HG03135 (cell line): ENCODE measurements at regions not wholly inside any gene's neighbourhood (a gene's known extent, or its start where the extent isn't known, plus 50 kb on each side); places are given as distances from the start of the nearest gene placed in this dataset.

Source experiments
- ATAC-seq: cut with Tn5 transposase; IDR thresholded peaks from one replicate; pipeline ENCODE4 v1.9.1; 2021; ENCODE audit warnings: mild to moderate bottlenecking, moderate library complexity; ENCODE audit not compliant: unreplicated experiment

DNA sequence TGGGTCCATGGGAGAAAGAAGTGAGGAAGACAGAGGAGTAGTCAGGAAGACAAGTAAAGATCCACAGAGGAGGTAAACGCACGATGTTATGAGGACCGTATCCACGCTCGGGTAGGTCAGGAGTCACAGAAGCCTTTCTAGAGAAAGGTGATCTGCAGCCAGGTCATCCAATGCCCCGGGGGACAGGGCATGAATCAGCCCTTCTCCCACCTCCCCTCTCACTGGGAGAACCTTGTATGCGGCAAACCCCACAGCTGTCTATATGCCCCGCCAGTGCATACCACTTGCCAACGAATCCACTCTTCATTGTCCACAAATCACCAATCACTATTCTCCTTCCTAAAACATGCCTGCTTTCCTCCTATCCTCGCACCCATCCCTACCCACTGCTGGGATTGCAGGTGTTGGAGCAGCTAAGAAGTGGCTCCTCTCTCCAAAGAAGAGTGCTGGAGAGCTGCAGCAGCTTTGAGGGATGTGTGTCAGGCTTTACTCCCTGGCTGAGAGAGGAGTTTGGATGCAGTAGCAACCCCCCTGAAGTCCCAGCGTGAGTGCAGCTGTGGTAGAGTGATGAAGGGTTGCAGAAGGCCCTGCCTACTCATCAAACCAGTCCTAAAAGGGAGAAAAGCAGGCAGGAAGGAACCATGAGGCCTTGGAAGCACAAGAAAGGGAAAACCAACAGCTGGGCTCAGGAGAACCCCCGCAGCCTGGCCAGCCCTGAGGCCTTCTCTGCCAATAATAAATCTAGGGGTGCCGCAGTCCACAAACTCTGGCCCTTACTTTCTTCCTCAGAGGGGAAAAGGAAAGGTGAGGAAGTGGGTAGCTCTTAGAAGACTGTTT, 102.2 kb upstream of the GADD45A start:
- ATAC-seq, result no peak

DNA sequence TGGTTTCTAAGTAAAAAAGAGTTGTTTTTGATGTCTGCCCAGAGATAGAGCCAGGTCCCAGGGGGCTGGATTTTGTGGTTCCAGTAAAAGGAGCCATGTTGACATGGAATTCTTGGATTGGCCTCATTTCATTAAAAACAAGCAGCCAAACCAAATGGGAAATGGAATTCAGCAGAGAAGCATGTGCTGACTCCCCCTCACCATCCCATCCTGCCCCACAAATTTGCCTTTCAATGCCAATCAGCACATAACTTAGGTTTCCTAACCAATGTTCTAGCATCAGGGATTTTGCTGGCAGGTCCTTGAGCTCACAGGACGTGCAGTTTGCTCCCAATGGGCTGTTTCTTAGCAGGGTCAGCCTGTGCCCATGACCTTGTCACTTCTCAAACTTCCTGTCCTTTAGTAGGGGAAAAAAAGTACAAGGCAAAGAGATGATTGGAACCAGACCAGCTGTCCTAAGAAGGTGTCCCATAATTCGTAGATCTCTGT, 101.5 kb upstream of the GADD45A start:
- ATAC-seq, result no peak

DNA sequence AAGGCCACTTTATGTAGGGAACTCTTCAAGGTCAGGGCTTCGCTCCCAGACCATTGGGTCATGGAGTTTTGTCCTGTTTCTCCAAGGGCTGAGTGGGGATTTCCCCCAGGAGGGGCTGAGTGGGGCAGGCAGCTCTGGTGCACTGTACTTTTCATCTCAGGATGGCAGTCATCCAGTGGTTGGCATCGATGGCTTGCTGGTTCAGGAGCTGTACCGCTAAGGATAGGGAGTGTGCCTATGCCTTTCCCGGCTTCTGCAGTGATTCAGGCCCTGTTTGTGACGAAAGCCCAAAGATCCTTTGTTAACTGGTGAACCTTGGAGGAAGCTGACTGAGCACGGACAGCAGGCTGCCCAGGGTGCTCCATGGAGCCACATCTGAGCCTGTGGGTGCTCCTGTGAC, 100.1 kb upstream of the GADD45A start:
- no peak for ATAC-seq

DNA sequence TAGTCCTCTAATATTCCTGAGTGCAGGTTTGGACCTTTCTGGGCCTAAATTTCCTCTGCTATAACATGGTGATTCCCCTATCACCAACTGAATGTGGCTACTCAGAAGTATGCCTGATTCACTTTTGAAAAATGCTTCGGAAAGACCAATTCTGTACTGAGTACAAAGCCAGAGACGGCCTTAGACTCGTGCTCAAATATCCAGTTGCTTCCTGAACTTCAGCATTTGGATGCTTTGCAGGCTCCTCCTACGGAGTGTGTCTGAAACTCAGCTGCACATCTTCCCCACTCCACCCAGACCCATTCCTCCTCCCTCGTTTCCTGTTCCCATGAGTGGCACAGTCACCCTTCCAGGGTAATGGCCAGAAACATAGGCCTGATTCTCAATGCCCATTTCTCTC, 98.4 kb upstream of the GADD45A start:
- no peak for ATAC-seq

DNA sequence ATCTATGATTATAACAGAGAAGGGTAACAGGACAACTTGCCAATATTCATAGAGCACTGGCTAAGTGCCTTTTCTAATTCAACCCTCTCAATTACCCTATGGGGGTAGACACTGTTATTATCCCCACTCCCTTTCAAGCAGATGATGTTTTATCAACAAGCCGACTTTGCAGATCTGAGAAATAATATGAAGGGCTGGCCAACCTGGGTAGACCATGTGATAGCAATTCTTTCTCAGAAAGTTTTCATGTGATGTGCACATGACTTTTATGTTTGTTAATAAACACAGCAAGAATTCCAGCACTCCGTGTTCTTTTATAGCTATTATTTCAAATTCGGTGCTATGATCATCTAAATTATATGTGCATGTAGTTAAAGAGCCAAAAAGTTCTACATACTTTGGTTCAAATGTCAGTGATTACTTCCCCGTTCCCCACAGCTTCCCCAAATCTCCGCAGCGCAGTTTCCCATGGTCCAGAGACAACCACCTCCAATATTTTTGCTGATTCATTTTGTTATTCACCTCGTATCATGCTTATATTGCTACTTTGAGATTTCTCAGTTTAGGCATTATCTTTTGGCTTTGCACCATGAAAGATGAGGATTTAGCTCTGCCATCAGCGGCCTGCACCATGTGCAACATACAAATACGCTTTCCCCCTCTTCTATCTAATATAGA, 96.7 kb upstream of the GADD45A start:
- no peak for ATAC-seq

DNA sequence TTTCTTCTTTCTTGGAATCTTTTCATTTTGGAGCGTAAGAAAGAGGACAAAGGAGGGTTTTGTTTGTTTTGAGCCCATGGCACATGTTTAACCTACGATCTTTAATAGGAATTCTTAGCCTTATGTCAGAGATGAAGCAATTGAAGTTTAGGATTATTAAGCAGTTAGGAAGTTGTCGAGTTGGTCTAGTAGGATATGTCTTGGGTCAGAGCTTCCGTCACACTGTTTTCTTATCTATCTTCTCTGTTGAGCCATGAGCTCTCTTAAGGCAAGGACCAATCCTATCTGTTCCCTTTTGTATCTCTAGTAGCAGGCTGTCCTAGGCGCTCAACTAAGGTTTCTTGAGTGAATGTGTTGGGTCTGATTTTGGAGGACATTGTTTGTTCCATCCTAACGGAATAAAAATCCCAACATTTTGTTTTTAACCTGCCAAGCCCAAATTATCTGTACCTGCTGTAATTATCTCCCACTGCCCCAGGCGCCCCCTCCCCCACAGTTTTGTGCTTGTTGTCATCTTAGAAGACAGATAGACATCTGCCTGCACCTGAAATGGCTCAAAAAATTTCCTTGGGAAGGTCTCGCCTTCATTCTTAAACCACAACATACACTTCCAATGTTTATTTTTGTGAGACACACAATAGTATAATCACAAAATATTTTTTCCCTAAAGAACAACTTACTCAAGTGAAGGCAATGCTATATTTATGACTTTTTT, 95.3 kb upstream of the GADD45A start:
- no peak for ATAC-seq

DNA sequence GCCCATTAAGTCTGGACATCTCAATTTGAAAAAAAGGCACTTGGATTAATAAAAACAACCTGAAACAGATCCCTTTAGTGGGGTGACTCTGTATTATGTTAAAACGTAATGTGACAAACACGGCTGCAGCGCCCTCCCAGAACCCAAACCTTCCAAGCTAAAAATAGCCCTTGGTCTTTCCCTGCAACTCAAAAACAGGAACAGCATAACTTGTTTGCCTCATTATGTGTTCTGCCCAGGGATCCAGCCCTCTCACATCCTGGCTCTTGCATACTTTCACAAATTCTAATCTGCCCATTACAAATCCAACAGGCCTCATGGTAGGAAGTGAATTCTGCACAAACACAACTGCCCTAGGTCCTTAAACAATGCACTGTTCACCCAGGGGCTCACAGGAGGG, 94.7 kb upstream of the GADD45A start:
- no peak for ATAC-seq

DNA sequence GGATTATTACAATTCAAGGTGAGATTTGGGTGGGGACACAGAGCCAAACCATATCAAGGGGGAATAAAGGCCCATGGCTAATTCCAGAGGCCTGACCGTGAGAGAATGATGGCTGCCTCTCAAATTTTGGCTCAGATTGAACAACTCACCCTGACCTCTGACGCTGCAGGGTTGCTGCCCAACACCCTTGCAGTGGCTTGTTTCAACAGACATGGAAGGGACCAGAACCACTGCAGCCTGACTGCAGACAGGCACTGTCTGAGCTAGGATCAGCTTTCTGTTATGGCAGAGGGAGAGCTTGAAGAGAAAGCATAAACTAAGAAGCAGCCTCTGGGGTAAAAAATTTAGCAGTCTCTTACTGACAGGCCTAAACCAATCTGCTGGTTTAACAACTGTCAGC, 90.2 kb upstream of the GADD45A start:
- ATAC-seq, result no peak

DNA sequence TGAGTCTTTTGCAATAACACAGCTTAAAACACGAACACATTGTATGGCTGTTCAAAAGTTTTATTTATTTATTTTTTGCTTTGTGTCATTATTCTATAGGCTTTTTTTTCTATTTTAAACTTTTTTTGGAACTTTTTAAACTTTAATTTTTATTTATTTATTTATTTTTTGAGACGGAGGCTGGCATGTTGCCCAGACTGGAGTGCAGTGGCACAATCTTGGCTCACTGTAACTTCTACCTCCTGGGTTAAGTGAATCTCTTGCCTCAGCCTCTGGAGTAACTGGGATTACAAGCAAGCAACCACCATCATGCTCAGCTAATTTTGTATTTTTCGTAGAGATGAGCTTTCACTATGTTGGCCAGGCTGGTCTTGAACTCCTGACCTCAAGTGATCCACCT, 88.3 kb upstream of the GADD45A start:
- no peak for ATAC-seq

DNA sequence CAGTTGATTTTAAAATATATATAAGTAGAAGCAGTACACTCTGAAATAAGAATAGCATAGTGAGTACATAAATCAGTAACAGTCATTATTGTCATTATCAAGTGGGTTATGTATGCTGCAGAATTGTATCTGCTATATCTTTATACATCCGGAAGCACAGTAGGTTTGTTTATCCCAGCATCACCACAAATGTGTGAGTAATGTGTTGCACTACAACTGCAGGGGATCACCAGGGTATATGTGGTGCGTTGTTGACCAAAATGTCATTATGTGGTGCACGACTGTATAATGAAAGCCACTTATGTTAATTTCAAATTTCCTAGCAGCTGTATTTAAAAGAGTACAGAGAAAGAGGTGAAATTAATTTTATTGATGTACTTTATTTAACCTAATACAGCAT, 87.7 kb upstream of the GADD45A start:
- ATAC-seq, result no peak

DNA sequence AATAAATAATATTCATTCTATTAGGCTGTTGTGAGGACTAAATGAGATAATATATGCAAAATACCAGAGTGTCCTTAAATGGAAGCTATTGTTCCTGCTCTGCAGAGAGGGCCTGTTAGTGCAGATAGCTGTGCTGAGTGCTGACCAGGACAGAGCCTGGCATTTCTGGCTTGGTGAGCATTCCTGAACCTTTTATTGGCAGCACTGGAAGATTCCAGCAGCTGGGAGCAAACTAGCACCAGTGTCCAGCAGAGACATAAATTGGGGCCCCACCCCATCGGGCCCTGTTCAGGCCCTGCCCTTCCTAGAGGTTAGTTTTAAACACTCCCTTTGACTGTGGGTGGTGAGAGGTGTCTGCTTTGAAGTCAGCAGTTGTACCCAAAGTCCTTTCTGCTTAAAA, 85.9 kb upstream of the GADD45A start:
- no peak for ATAC-seq

DNA sequence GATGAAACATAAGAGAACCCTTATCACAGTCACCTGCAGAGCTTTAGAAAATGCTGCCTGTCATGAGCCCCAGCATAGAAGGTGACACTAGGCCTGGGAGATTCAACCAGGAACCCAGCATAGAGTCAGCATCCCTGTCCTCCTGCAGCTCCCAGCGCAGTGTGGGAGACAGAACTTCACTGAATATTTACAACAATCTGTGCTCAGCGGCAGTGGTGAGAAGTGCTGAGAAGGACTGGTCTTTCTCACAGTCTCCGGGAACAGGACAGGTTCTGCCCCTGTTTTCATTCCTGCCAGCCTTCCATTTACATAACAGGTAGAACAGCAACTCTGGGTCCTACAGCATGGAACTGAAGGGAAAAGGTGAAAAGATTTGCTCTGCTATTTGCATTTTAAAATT, 83.5 kb upstream of the GADD45A start:
- ATAC-seq, result no peak

DNA sequence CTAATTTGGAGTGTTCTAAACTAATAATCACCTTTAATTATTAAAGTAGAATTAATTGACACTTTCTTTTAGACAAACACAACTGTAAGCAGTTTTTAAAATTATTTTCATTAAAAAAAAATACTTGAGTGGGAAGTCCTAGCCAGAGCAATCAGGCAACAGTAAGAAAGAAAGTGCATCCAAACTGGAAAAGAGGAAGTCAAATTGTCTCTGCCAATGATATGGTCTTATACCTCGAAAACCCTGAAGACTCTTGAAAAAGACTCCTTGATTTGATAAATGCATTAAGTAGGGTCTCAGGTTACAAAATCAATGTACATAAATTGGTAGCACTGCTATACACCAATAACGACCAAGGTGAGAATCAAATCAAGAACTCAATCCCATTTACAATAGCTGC, 83.0 kb upstream of the GADD45A start:
- ATAC-seq, result no peak

DNA sequence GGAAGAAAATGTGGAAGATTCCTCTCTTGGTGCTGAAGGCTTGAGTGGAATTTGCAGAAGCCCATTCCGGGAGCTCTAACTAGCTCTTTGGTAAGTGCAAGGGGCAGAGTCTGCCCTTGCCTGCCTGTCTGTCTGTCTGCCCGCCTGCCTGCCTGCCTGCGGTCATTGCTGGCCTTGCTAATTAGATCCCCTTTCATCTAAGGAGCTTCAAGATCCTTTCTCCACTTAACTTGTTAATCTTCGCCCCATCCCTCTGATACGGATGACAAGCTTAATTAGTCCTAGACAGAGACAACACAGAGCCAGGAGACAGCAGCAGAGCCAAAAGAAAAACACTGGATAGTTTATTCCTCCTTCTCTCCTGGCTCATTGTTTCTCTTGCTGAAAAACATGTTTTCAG, 80.2 kb upstream of the GADD45A start:
- no peak for ATAC-seq

DNA sequence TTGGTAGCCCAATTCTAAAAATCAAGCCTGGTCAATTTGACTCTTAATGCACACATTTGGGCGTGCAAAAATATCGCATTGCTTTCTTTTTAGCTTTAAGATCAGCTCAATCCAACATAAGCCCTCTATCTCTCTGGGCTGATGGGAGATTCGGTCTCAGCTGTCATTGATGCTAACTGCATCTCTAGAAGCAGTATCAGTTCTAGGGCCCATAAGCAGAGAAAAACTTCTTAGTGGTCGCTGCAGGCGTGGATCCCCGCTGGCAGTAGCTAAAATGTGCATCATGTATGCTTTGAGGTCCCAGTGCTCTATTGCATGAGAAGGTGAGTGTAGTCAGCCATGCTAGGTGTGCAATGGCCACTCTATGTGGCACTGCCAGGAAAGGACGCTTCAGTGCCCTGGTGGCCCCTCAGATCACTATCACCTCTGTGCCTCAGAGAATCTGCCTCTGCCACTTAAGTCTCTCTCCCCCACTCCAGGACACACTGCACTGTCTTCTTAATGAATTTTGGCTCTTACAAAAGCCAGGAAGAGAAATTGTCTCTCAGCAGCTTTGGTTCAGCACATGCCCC, 79.7 kb upstream of the GADD45A start:
- no peak for ATAC-seq

DNA sequence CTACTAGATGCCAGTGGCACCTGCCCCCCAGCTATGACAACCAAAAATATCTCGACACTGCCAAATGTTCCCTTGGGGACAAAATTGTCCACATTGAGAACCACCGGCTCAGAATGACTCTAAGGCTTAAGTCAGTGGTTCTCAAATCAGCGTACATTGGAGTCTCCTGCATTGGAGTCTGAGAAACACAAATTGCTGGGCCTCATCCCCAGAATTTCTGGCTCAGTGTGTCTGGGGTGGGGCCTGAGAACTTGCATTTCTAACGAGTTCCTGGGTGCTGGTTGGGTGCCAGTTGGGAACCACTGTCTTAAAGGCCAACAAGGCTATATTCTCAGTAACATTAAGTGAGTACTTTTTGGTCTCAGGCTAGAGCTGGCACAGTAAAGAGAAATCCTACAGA, 77.7 kb upstream of the GADD45A start:
- ATAC-seq, result no peak

DNA sequence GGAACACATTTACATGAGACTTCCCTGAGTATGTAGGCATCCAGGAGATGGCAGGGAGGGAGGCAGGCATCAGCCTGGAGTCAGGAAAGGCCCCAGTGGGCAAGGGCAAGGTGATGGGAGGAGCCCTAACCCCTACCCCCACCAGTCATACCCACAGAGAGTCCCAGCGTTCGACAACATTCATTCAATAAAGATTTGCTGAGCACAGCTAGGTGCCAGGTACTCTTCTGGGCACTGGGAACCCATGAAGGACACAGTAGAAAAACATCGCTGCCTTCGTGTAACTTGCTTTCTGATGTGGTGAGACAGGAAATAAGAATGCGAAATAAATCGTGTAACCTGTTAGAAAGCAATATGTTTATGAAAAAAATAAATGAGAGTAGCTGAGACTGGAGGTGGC, 77.3 kb upstream of the GADD45A start:
- ATAC-seq, result no peak

DNA sequence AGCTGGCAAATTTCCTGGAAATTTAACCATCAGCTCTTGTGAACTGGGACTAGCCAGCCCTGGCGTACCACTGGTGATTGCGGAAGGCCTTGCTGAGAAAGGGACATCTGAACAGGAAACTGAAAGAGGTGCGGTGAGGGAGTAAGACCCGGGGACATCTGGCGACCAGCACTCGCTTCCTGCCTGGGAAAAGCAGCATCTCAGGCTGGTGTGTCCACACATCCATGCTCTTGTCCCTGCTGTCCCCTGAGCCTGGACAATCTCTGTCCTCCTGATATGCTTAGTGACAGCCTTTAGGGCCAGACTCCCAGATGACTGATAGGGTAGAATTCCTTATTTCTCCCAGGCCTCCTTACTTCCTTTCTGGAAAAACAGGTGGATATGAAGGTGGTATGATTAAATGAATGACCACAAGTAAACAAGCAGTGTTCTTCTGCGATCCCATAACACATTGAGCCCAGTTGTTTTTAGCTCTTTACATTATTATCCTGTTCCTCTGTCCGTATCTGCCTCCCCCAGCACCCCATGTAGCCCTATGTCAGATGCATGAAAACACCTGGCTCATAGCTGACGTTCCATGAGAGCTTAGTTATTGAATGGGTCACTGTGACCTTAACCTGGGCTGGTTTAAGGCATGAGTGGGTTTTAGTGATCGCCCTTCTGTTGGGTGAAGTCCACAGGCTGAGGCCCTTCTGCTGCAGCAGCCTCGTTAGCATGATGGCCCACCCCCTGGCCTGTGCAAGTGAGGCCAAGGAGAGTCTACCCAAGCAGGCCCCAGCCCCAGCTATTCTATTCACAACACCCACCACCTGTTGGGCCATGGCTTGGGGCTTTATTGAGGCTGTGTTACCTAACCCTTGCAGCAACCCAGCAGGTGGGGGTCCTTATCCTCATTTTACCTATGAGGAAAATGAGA, 76.1 kb upstream of the GADD45A start:
- no peak for ATAC-seq

DNA sequence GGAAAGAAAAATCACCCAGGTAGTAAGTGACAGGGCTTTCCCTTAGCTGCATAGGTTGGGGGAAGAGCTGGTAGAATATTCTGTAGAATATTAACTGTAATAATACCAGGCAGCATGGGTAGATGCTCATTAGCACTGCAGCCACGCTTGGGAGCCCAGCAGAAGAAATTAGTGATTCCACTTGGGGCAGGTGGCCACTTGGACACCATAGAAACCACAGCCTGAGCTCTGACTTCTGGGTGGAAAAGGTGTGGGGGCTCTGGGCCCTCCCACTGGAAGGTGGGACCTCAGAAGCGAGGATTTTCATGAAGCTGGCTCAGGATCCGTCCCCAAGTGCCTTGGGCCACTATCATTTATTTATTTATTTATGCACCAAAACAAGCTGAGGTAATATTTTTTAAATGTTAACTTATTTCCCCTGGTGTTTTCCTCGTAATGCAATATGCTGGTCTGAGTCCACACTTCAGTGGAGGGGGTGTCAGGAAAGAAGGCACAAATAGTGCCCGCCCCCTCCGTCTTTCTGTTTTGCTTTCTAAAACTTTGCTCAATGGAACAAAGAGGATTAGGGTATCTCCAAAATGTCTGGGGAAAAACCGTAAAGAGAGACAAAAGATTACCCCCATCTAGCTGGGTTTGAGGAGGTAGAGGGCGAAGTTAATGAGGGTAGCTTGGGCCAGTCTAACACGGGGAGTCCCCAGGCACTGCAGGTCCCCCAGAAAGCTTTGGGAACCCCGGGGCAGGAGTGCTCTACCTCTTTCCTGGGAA, 75.2 kb upstream of the GADD45A start:
- peak; percentile 46 for ATAC-seq

DNA sequence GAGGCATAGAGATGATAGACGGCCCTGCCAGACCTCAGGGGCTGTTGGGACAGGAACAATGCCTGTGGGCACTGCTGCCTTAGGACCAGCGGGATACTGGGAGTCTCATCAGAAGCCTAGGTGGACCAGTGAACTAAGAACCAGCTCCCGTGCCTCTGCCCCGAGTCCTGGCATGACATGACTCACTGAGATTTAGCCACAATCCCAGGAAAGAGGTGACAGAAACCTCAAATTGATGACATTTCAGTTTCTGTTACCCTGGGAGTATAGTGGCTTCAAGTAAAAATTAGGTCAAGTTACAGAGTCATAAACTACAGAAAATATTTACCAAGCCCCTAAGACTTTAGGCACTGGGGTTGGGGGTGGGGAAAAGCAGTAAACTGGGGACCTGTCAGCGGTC, 74.6 kb upstream of the GADD45A start:
- no peak for ATAC-seq
